SHP77 treated with DMSO at 0.1 percent for 48 hours (cell line): ENCODE measurements at regions not wholly inside any gene's neighbourhood (a gene's known extent, or its start where the extent isn't known, plus 50 kb on each side); places are given as distances from the start of the nearest gene placed in this dataset.

Source experiments
- DNase-seq: peaks from one replicate; lab custom pipeline; 2025; lab: John Stamatoyannopoulos, UW

DNA sequence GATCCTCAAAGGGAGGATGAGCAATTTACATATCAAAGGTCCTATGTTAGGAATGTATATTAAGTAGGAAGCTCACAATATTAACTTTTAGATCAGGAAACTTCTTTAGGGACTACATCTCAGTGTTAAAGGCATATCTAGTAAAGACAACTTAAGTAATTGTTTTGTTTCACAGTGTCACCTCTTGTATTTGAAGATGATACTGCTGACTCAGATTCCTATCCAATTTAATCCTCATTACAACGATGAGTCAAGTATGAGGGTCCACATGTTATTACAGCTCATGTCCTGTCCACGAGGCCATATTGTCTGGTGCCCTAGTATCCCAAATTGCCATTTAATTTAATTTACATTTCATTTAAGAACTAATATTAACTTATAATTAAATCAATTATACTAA, 523.9 kb downstream of the CCDC85A start:
- DNase-seq, result no peak

DNA sequence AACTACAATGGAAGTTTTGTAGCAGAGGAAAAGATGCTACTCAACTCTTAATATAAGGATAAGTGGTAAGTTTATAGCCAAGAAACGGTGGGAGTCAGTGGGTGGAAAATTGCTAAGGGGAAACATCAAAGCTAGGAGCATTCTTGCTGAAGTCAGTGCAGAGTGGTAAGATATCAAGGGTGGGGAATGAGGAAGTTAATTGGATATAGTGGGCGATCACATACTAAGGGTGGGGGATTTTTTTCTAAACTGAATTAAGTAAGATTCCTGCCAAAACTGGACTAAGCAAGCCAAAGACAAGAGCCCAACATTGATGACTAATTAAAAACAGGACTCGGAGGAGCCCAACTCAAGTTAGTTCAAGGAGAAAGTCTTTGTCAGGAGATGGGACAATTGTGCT, 525.4 kb downstream of the CCDC85A start:
- no peak for DNase-seq

DNA sequence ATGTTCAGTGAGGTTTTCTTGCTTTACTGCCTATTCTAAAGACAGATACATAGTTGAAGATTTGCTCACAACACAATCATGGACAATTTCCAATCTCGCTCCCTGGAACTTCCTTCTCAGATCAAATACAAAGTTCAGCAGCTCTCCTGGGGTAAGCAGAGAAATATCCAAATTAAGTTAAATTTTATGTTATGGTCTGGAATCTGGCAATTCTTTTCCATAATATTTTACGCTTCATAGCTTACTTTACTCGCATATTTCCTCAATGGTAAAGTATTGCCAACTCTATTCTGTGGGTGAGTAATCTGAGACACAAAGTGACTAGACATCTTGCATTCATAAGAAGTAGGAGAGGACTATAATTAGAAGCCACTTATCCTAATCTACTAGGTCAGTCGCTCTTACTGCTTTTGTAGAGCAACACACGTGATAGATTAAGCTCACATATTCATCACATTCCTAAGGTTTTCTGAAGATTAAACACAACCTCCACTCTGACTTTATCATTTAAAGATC, 529.4 kb downstream of the CCDC85A start:
- DNase-seq, result no peak

DNA sequence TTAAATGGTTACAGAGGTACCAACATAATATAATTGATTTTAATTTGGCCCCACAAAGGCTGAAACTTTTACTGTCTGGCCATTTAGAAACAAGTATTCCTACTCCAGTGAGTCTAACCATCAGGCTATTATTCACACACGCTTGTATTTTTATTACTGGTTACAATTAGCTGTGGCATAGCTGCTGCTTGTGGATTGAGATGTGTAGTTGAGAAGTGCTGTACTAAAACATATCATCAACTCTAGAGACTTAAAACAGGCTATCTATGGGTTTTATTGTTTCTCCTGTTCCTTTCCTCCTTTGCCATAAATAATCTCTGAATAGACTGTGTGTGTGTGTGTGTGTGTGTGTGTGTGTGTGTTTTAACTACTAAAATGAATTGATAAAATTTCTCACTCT, 530.2 kb downstream of the CCDC85A start:
- DNase-seq, result no peak

DNA sequence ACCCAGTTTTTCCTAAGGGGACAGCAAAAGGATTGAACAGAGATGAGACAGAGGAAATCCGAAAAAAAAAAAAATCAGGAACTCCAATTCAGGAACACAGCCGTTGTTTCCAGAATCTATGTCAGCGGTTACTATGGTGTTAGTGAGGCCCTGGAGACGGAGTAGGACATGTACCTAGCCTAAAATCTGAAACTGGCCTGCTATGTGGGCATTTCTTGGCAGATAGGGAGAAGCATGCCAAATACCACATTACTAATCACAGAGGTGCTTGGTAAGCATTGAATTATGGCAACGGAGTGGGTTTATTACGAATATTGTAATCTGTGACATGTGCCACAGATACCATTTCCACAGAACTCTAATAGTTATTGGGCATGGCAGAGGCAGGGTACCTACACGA, 530.6 kb downstream of the CCDC85A start:
- DNase-seq, result no peak

DNA sequence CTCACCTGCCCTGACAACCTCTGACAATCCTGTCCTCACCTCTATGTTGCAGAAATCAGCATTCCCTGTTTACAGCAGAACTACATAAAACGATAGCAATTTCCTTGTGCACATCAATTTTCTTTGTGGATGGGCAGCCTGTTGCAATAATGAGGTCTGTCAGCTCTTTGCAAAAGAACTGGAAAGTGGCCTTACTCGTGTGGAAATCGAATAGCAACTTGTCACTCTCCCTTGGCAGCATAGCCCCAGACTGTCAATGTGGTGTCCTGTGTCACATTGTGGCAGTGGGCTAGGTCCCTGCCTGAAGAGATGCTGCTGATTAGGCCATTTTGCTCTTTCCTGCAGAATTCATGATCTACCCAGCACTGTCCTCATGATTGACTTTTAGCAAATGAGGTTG, 531.9 kb downstream of the CCDC85A start:
- no peak for DNase-seq

DNA sequence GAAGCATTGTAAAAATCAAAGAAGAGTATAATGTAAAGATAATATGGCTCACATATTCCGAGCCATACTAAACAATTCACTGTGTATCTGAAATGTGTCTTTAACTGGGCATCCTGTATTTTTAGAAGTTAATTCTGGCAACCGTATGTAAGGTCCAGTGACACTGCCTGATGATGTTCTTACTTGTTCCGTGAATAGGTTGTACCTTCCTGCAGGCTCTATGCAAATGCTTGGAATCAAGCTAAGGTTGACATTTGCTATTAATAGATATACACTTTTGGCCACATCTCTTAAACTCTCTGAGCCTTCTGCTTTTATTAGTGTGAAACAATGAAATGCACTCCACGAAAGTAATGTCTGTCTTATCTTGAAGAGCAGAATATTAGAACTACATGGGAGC, 534.6 kb downstream of the CCDC85A start:
- no peak for DNase-seq

DNA sequence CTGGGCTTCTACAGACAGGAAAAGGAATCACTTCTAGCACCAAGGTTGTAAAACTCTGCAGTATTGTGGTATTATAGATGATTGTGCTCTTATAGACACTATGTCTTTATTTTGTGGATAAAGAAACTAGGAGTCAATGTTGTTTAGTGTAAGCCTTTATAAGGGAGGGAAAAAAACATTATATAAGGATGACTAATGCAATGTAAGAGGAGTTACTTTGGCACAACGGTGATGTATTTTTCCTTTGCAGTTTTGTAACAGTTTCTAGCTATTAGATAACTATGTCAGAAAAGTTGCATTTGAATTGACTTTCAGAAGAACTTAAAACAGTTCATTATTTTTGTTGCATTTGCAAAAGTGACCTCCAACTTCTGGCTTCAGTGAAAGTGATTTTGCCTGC, 545.4 kb downstream of the CCDC85A start:
- no peak for DNase-seq

DNA sequence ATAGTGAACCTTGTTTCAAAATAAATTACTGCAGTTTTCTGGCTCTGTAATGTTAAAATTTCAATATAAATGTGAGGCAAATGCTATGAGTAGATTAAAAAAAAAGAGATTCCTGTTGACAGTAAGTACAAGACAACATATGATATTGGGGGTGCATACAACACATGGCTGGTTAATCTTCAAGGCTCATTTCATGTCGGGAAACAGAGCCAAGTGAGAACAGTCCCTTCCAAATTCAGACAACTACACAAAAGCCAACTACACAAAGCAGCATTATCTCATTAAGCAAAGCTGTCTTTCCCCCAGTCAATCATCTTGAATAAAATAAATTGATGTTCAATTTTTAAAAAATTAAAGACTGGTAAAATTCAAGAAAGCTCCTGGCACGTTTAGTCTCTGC, 549.2 kb downstream of the CCDC85A start:
- no peak for DNase-seq

DNA sequence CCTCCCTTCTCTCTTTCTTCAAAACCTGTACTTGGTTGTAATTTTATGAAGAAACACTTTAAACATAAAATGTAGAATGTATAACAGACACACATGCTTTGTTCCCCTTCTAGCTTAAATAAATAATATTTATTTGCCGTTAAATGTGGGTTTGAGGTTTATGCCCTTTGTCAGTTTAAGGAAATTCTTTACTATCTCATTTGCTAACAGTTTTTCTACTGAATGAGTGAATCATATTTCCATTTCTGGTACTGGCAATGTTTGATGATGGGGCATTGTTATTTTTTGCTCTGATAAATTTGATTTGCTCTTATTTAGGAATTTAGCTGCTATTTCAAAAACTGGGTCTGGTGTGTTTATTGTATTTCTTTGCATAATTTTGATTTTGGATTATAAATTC, 555.6 kb downstream of the CCDC85A start:
- DNase-seq, result no peak

DNA sequence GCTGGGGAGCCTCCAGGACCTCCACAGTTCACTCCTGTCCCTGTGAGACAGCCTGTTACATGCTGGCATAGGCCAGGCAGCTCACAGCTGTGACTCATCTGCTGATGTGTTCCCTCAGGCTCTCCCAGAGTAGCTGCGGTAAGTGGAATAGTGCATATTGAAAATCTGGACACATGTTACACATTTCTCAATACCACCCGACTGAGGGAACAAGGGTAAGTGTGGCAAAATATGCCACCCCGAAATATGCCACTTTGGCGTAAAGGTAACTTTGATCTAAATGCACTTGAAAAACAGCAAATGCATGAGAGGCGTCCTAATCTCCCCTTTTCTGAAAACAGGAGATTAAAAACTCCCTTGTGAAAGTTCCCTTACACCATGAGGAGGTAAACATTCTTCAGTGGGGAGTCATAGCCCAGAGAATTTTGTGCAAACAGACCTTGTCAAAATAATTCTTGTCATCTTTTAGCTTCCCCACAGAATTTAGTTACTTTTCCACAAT, 557.9 kb downstream of the CCDC85A start:
- DNase-seq, result no peak

DNA sequence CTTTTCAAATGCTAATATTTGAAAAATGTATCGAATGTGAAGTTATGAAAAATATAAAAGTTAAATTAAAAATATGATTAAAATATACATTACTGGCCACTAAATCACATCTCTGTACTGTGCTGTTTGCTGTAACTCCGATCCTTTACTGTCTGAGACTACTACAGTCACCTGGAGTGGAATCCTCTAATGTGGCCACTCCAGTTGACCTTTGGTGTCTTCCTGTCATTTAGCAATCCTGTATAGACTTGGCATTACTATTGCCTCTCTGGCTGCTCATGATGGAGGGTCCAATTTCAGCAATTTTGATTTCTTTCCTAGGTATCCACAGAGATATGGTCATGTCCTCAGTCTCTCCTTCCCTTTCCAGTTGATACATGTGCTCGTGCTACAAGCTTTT, 560.0 kb downstream of the CCDC85A start:
- DNase-seq, result no peak

DNA sequence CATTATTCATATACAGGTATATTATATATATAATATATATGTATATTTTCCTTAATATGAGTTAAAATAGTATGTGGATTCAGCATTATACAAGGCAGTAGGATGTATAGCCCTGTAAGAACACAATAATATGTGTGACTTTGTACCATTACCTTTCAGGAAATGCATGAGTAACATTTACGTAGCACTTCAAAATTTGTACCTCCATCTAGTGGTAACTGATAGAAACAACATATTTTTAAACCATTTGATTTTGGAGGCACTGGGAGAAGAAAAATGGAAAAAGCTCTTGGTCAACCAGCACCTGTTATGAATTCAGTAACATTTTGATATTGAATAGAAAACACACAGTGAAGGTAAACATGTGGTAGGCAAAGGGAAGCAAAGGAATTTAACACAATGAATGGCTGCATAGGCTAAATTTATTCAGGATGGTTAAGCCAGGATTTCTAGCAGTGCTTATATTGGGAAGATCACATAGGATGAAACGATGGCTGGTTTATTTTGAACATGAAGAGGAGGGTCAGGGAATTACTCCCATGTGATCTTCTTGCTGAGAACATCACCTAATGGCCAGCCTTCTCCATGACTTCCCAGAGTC, 565.5 kb downstream of the CCDC85A start:
- DNase-seq, result peak; percentile 28

DNA sequence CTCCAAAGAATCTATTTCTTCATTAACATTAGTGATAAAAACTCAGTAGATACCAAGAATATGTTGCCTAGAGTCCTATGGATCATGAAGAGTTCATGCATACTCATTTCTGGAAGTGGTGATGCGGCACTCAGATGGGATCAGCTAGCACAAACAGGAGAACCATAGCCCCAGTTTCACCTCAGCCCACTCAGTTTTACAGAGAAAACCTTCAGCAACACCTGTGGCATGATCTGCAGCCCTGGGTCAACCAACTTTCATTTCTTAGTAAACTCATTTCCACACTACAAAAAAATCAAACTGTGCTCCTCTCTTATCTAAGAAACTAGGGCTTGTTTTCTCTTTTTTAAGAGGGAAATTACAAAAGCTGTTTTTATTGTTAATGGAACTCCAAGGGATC, 569.4 kb downstream of the CCDC85A start:
- no peak for DNase-seq

DNA sequence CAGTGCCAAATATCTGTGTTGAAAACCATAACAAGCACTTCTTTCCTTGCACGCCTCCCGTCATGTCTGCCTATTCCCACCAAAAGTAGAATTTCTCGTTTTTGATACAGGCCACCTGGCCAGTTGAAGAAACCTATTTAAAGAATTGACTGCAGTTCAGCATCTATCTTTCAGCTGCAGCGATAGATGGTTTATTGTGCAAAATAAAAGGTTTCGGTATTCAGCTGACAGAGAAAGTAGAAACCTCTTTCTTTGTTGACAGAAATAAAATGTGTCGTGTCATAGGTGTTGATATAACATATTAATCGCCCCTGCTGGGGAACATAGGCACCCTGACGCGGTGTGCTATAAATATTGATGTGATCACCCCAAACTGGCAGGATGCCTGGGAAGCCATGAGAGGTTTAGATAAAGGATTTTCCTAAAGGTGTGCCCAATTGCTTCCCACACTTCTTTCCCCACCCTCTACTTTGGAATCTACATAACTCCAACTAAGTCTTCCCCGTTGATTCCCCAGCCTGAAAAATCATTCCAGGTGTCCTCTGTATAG, 570.4 kb downstream of the CCDC85A start:
- DNase-seq, result no peak

DNA sequence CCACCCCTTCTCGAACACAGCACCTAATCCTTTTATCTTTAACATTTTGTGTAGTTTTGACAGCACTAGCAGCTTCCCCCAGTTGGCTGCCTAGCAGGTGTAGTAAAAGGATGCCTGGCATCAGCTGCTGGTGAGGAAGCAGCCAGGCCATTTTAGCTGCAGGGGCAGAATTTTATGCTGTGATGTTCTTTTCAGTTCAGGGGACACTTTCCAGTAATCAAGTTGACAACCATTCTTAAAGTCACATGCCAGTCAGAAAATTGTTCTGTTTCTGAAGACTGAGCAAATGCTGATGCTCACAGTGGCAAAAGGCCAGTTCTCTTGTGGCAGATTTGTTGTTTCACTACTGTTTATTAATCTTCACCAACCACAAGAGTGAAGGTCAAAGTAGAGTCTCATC, 570.8 kb downstream of the CCDC85A start:
- no peak for DNase-seq

DNA sequence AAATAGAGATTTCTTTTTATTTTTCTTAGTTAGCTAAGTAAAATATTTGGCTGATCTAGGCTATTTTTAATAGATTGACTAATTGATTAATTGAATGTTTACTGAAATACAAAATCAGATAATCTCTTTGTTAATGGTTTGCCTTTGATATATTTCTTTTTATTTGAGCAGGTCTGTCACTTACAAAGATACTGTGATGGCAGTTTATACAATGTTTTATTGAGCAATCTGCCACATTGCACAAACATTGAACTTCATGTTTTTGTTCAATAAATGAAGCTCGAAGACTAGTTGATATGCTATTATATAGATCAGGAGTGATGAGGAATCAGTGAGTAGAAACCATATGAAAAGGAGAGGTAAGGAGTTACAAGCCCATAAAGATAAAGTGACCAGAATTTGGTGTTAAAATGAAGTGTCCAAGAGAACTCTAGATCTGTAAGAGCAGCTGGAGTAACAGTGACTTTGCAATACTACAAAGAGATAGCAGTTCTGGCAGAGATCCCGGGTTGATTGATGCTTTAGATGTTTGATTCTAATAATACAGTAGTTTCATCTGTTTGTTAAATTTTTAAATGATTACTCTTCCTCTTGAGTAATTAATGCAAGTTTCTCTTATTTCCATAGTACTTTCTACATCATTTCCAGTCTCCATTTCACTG, 574.2 kb downstream of the CCDC85A start:
- DNase-seq, result peak; percentile 12

DNA sequence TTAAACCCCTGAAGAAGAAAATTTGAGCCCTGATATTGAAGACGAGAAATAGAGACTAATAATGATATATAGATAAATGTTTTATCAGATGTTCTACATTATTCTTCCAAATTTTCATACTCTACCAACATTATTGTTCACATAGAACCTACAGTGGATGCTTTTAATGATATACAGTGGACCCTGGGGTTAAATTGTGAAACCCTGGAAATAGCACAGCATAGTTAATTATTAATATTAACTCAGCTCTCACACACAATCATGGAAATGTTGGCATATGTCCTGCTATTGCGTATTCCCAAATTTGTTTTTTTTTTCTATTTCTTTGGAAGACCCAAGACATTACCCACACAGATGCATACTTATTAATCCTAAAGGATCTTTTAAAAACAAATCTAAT, 579.9 kb downstream of the CCDC85A start:
- no peak for DNase-seq

DNA sequence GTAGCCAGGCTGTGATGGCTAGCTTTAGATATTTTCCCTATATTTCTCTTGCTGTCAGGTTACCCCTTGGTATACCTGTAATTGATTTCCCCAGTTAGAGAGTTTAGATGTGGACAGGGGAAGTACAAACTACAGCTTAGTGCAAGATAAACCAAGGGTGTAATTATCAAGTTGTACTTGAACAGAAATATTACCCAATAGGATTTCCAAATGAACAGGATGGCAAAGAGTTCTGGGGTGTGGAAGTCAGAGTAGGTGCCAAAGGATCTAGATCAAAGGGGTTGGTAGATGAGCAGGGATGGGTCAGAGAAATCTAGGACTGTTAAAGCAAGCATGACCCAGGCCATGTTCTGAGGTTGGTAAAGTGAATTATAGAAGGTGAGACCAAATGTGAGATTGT, 585.2 kb downstream of the CCDC85A start:
- no peak for DNase-seq

DNA sequence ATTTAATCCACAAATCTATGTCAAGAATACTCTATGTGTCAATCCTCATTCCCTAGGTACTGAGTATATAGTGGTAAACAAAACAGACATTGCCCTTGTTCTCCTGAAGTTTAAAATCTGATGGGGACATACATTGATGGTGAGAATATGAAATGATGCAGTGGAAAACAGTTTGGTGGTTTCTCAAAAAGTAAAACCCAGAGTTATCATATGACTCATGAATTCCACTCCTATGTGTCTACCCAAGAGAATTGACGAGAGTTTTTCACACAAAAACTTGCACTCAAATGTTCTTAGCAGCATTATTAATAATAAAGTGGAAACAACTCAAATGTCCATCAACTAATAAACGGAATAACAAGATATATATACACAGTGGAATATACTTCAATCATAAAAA, 586.7 kb downstream of the CCDC85A start:
- DNase-seq, result no peak

DNA sequence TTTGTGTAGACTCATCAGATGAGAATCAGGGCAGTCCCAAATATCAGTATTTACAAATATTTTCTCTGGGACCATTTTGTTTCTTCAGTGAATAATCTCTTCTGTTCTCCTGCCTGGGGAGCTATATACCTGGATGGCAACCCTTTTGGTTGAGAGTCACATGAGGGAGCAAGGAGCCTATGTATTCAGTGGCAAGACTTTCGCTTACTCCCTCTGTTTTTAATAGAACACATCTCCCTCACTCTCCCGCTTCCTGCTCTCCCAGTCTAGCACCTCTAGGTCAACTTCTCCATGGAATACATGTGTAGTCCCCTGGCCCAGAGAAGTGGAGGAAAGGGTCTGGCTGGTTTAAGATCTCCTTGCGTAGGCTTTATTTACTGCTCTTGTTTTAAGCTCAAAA, 600.3 kb downstream of the CCDC85A start:
- no peak for DNase-seq

DNA sequence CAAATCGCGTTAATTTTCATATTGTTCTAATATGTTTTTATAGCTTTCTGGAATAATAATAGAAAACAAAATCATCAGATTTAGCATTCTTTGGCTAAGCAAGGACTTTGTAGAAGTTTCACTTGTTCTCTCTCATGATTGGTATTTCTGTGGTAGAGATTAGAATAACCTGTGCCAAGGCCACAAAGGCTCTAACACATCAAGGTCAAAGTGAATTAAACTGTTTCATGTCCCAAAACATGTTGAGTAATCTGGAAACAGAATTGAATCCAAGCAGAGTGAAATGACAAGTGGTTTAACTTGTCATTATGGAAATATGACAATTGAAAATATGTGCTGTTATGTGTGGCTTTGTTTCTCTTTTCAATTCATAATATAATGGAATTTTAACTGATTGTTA, 617.4 kb downstream of the CCDC85A start:
- no peak for DNase-seq

DNA sequence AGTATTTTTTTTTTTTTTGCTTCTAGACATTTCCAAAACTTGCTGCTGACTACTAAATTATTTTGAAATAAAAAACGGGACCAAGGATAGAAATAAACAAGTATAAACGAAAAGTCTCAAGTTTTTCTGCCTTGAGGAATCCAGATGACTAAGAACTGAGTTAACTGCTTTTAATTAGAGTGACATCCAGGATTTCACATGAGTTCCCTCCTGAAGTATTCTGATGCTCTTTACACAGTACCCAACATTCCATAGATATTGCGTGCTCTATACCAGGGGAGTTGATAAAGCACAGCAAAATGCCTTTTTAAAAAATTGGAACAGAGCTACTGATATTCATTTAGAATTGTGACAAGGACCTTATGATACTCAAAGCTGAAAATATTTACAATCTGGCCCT, 618.0 kb downstream of the CCDC85A start:
- DNase-seq, result no peak

DNA sequence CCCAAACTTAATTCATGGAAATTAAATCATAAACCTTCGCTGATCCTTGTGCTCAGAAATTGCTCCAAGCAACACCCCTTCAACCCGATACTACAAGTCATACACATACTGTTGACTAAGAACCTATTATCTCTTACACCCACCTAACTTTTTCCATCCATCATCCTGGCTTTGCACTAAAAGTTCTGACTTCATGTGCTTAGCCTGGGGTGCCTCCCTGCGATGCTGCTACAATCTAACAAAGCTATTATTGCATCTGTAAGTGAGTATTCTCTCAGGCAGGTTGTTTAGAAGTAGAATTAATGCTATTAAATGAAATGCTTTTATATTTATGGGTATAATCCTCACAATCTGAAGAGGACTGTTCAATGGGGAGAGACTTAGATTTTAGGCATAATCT, 619.8 kb downstream of the CCDC85A start:
- no peak for DNase-seq
